Astrocyte of the cerebellum (primary cell): ENCODE measurements at regions not wholly inside any gene's neighbourhood (a gene's known extent, or its start where the extent isn't known, plus 50 kb on each side); places are given as distances from the start of the nearest gene placed in this dataset.

Experiments
- DNase-seq: peaks from one replicate; pipeline ENCODE4 v3.0.0-alpha.2; 2011; ENCODE audit warnings: low read depth
- H3K4me3 ChIP-seq: 2 replicates; pipeline ENCODE4 v1.5.1; 2011; ENCODE audit warnings: mild to moderate bottlenecking, low read depth, low read length, moderate library complexity
- CTCF ChIP-seq: IDR thresholded peaks from 2 replicates; pipeline ENCODE4 v1.5.1; 2012; ENCODE audit warnings: low read length, low read depth, moderate library complexity, mild to moderate bottlenecking; ENCODE audit errors: missing control alignments
- in situ Hi-C: cut with HindIII; loops from 2 replicates; pipeline ENCODE4 v1.10.0; 2017; ENCODE audit warnings: low sequenced_read_pairs

GRCh38 chr2:12282780-12283695 lies 433.7 kb upstream of the TRIB2 start:
- DNase-seq = no peak
- in situ Hi-C loops = no loop called here
- no peak overlapping the region for H3K4me3 ChIP-seq
- TF ChIP-seq CTCF = no peak

- in situ Hi-C loops = no loop called here
- no peak overlapping the region for H3K4me3 ChIP-seq
- TF ChIP-seq CTCF = no peak
- DNase-seq = peak; percentile 71
Observed at GRCh38 chr2:12284037-12284436, 432.7 kb upstream of the TRIB2 start.

GRCh38 chr2:12284487-12284886 lies 432.2 kb upstream of the TRIB2 start:
- no peak for TF ChIP-seq CTCF
- DNase-seq = peak; percentile 88
- in situ Hi-C loops = no loop called here
- H3K4me3 ChIP-seq = no peak overlapping the region

GRCh38 chr2:12286347-12286746 lies 430.4 kb upstream of the TRIB2 start:
- no peak for TF ChIP-seq CTCF
- no peak for DNase-seq
- no peak overlapping the region for H3K4me3 ChIP-seq
- in situ Hi-C loops = no loop called here

GRCh38 chr2:12287220-12287751 lies 429.4 kb upstream of the TRIB2 start:
- no peak for DNase-seq
- in situ Hi-C loops = no loop called here
- H3K4me3 ChIP-seq = no peak overlapping the region
- TF ChIP-seq CTCF = no peak

GRCh38 chr2:12288048-12288447 lies 428.7 kb upstream of the TRIB2 start:
- no peak for TF ChIP-seq CTCF
- in situ Hi-C loops = no loop called here
- H3K4me3 ChIP-seq = no peak overlapping the region
- no peak for DNase-seq
